ENCODE measurements at regions not wholly inside any gene's neighbourhood (a gene's known extent, or its start where the extent isn't known, plus 50 kb on each side); places are given as distances from the start of the nearest gene placed in this dataset.

DNA sequence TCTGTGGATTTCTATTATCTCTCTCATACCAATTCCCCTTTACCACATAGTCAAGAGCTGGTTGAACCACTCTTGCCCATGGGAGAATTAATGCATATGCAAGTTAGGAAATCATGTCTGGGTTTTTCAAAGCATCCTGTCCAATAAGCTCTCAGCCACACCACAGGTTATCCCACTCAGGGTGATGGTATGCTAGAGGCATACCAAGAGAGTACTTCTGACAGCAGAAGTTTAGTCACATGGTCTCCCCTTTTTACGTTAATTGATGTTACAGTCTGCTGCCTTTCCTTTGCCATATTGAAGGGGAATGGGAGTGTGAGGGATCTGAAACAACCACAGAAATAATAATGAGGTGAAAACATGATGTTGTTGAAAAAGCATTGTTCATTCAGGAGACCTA, 135.8 kb upstream of the PBX1 start:
- TF ChIP-seq, protein P1, sequence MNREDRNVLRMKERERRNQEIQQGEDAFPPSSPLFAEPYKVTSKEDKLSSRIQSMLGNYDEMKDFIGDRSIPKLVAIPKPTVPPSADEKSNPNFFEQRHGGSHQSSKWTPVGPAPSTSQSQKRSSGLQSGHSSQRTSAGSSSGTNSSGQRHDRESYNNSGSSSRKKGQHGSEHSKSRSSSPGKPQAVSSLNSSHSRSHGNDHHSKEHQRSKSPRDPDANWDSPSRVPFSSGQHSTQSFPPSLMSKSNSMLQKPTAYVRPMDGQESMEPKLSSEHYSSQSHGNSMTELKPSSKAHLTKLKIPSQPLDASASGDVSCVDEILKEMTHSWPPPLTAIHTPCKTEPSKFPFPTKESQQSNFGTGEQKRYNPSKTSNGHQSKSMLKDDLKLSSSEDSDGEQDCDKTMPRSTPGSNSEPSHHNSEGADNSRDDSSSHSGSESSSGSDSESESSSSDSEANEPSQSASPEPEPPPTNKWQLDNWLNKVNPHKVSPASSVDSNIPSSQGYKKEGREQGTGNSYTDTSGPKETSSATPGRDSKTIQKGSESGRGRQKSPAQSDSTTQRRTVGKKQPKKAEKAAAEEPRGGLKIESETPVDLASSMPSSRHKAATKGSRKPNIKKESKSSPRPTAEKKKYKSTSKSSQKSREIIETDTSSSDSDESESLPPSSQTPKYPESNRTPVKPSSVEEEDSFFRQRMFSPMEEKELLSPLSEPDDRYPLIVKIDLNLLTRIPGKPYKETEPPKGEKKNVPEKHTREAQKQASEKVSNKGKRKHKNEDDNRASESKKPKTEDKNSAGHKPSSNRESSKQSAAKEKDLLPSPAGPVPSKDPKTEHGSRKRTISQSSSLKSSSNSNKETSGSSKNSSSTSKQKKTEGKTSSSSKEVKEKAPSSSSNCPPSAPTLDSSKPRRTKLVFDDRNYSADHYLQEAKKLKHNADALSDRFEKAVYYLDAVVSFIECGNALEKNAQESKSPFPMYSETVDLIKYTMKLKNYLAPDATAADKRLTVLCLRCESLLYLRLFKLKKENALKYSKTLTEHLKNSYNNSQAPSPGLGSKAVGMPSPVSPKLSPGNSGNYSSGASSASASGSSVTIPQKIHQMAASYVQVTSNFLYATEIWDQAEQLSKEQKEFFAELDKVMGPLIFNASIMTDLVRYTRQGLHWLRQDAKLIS (CRISPR knock-in tag; IDR thresholded peaks at IDR 0.05; ENCODE audit: borderline replicate concordance) = no peak
- TF ChIP-seq, protein P2, sequence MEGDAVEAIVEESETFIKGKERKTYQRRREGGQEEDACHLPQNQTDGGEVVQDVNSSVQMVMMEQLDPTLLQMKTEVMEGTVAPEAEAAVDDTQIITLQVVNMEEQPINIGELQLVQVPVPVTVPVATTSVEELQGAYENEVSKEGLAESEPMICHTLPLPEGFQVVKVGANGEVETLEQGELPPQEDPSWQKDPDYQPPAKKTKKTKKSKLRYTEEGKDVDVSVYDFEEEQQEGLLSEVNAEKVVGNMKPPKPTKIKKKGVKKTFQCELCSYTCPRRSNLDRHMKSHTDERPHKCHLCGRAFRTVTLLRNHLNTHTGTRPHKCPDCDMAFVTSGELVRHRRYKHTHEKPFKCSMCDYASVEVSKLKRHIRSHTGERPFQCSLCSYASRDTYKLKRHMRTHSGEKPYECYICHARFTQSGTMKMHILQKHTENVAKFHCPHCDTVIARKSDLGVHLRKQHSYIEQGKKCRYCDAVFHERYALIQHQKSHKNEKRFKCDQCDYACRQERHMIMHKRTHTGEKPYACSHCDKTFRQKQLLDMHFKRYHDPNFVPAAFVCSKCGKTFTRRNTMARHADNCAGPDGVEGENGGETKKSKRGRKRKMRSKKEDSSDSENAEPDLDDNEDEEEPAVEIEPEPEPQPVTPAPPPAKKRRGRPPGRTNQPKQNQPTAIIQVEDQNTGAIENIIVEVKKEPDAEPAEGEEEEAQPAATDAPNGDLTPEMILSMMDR (IDR thresholded peaks at IDR 0.05) = no peak
- TF ChIP-seq ELF4 (CRISPR knock-in tag; IDR thresholded peaks at IDR 0.05; ENCODE audit: low read depth) (no peak), NR2C2 (CRISPR knock-in tag; IDR thresholded peaks at IDR 0.05) (no peak), TEAD4 (CRISPR knock-in tag; IDR thresholded peaks at IDR 0.05) (no peak), CBFB (CRISPR knock-in tag; IDR thresholded peaks at IDR 0.05; ENCODE audit: low read depth) (no peak), ZNF121 (CRISPR knock-in tag; IDR thresholded peaks at IDR 0.05) (no peak), GABPB1 (CRISPR knock-in tag; IDR thresholded peaks at IDR 0.05) (no peak)
- TF ChIP-seq, protein P3, sequence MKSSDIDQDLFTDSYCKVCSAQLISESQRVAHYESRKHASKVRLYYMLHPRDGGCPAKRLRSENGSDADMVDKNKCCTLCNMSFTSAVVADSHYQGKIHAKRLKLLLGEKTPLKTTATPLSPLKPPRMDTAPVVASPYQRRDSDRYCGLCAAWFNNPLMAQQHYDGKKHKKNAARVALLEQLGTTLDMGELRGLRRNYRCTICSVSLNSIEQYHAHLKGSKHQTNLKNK (CRISPR knock-in tag; IDR thresholded peaks at IDR 0.05) = no peak
- TF ChIP-seq, protein P4, sequence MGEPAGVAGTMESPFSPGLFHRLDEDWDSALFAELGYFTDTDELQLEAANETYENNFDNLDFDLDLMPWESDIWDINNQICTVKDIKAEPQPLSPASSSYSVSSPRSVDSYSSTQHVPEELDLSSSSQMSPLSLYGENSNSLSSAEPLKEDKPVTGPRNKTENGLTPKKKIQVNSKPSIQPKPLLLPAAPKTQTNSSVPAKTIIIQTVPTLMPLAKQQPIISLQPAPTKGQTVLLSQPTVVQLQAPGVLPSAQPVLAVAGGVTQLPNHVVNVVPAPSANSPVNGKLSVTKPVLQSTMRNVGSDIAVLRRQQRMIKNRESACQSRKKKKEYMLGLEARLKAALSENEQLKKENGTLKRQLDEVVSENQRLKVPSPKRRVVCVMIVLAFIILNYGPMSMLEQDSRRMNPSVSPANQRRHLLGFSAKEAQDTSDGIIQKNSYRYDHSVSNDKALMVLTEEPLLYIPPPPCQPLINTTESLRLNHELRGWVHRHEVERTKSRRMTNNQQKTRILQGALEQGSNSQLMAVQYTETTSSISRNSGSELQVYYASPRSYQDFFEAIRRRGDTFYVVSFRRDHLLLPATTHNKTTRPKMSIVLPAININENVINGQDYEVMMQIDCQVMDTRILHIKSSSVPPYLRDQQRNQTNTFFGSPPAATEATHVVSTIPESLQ (CRISPR knock-in tag; IDR thresholded peaks at IDR 0.05) = no peak

Data from WTC11 (cell line).